ENCODE measurements at regions not wholly inside any gene's neighbourhood (a gene's known extent, or its start where the extent isn't known, plus 50 kb on each side); places are given as distances from the start of the nearest gene placed in this dataset.

DNA sequence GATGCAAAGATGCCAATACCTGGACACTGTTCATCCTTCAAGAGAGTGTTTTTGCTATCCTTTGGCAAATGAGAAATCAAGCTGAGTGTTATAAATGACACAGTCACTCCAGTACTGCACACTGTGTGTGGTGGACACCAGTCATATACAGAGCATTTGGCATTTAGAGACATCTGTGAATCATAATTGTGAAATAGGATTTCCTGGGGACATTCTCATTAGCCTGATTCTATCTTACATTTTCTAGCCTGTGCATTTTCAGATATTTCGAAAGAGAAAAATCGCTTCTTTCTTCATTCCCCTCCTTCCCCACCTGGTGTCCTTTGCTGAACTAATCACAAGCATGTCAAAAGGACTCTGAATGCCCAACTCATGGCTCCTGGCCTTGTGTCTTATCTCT lies 781.0 kb upstream of the ARGLU1 start:
- DNase-seq (no peak), ATAC-seq (no peak)
- Histone ChIP-seq H3K4me3 (no peak overlapping the region), H3K36me3 (no peaks in the 10 kb centered on the region), H3K9me3 (no peaks in the 10 kb centered on the region), H3K27me3 (peaks cover 0 to 3% (median 0%) of the 10 kb centered on the region in 9 donors), H3K27ac (no peak overlapping the region), H3K4me1 (no peaks in the 10 kb centered on the region)
- intact Hi-C loops (cut with DNase I), result no loop called here
- 89 to 96% (median 94%) methylated on average over 2 of the region's 2 CpGs for WGBS, 4 donors
- TF ChIP-seq POLR2A (IDR thresholded peaks at IDR 0.05) (no peak), CTCF (IDR thresholded peaks at IDR 0.05) (no peak)

DNA sequence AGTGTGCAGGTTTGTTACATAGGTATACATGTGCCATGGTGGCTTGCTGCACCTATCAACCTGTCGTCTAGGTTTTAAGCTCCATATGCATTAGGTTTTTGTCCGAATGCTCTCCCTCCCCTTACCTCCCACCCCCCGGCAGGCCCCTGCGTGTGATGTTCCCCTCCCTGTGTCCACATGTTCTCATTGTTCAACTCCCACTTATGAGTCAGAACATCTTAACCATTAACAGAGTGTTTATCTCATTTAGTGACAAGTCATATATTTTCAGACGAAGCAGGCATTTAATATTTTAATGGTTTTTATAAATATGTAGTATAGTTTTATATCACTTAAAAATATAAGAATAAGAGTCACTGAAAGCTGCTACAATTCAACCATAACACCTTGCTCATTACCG lies 780.5 kb upstream of the ARGLU1 start:
- intact Hi-C loops (cut with DNase I), result no loop called here
- Histone ChIP-seq H3K27me3 (peaks cover 0 to 3% (median 0%) of the 10 kb centered on the region in 9 donors), H3K27ac (no peak overlapping the region), H3K4me3 (no peak overlapping the region), H3K36me3 (no peaks in the 10 kb centered on the region), H3K9me3 (no peaks in the 10 kb centered on the region), H3K4me1 (no peaks in the 10 kb centered on the region)
- ATAC-seq (no peak), DNase-seq (no peak)
- 70 to 73% (median 72%) methylated on average over 6 of the region's 6 CpGs for WGBS, 4 donors
- TF ChIP-seq POLR2A (IDR thresholded peaks at IDR 0.05), result no peak

- no peaks in the 10 kb centered on the region for H3K4me1 ChIP-seq
- peaks cover 0 to 3% (median 0%) of the 10 kb centered on the region in 9 donors for H3K27me3 ChIP-seq
- WGBS, 4 donors, result 91 to 92% (median 92%) methylated on average over 14 of the region's 14 CpGs
- H3K27ac ChIP-seq, result no peak overlapping the region
- DNase-seq (no peak), ATAC-seq (no peak)
- H3K4me3 ChIP-seq, result no peak overlapping the region
- no peaks in the 10 kb centered on the region for H3K9me3 ChIP-seq
- no peak for TF ChIP-seq CTCF (IDR thresholded peaks at IDR 0.05)
- TF ChIP-seq POLR2A (IDR thresholded peaks at IDR 0.05), result no peak
- no peaks in the 10 kb centered on the region for H3K36me3 ChIP-seq
- intact Hi-C loops (cut with DNase I), result no loop called here
Observed at GRCh38 chr13:107347641-107348369, 779.9 kb upstream of the ARGLU1 start.

- Histone ChIP-seq H3K27ac (no peak overlapping the region), H3K4me1 (no peaks in the 10 kb centered on the region), H3K9me3 (peaks cover 0 to 7% (median 0%) of the 10 kb centered on the region in 12 donors), H3K36me3 (no peaks in the 10 kb centered on the region), H3K27me3 (no peaks in the 10 kb centered on the region), H3K4me3 (no peak overlapping the region)
- ATAC-seq (no peak), DNase-seq (no peak)
- WGBS, 4 donors, result 89 to 94% (median 92%) methylated on average over 3 of the region's 3 CpGs
- intact Hi-C loops (cut with DNase I), result no loop called here
- no peak for TF ChIP-seq CTCF (IDR thresholded peaks at IDR 0.05)
- no peak for TF ChIP-seq POLR2A (IDR thresholded peaks at IDR 0.05)
Observed at GRCh38 chr13:107342747-107343146, 774.8 kb upstream of the ARGLU1 start.

DNA sequence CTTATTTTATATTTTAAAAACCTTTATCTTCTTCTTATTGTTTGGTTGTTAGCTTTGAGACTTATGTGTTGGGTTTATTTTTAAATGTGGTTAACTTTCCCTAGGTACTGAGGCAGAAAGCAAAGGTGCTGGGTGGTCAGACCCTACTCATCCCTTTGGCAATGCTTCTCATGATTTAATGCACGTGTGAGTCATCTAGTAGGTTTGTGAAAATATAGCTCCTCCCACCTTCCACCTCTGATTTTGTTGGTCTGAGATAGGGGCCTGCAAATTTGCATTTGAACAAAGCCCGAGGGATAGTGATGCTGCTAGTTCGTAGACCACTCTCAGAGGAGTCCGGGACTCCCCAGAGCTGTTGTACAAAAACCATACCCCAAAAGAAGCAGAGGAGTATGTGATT lies 771.3 kb upstream of the ARGLU1 start:
- Histone ChIP-seq H3K4me1 (no peaks in the 10 kb centered on the region), H3K27me3 (no peaks in the 10 kb centered on the region), H3K4me3 (no peak overlapping the region), H3K9me3 (peaks cover 0 to 7% (median 0%) of the 10 kb centered on the region in 12 donors), H3K27ac (no peak overlapping the region), H3K36me3 (no peaks in the 10 kb centered on the region)
- WGBS, 4 donors, result 67 to 81% (median 73%) methylated on average over 4 of the region's 4 CpGs
- DNase-seq, result no peak
- ATAC-seq, result no peak
- intact Hi-C loops (cut with DNase I), result no loop called here
- TF ChIP-seq POLR2A (IDR thresholded peaks at IDR 0.05), result no peak
- TF ChIP-seq CTCF (IDR thresholded peaks at IDR 0.05), result no peak
